Prostate gland (tissue), 2 donors: ENCODE measurements at regions not wholly inside any gene's neighbourhood (a gene's known extent, or its start where the extent isn't known, plus 50 kb on each side); places are given as distances from the start of the nearest gene placed in this dataset.
A peak's percentile ranks its signal among the peaks of the same experiment; 100 is the strongest.

Experiments used
- DNase-seq: peaks from one replicate; pipeline ENCODE4 v3.0.0-alpha.2; 2019; ENCODE audit warnings: low spot score
- H3K27ac ChIP-seq, 2 donors: fragments of 200-600 bp; sonication (generic); 2 replicates each; pipeline ENCODE4 v1.5.1; 2017 to 2019
- H3K27me3 ChIP-seq: fragments of 200-600 bp; sonication (generic); replicated peaks from 2 replicates; pipeline ENCODE4 v1.5.1; 2019; ENCODE audit not compliant: insufficient read depth
- H3K36me3 ChIP-seq, 2 donors: fragments of 200-600 bp; sonication (generic); 1 replicate in 1 of 2; 2 replicates in 1 of 2; pipeline versions ENCODE4 v1.5.1 to v1.8.1; 2017 to 2019
- H3K4me1 ChIP-seq: fragments of 200-600 bp; sonication (generic); replicated peaks from 2 replicates; pipeline ENCODE4 v1.5.1; 2019
- H3K4me3 ChIP-seq, 2 donors: fragments of 200-600 bp; sonication (generic); 2 replicates each; pipeline ENCODE4 v1.5.1; 2017 to 2019
- H3K9me3 ChIP-seq: fragments of 200-600 bp; sonication (generic); 2 replicates; pipeline ENCODE4 v1.5.1; 2017
- POLR2A ChIP-seq: fragments of 450-650 bp; IDR thresholded peaks from one replicate; pipeline ENCODE4 v1.6.1; 2016; ENCODE audit warnings: antibody characterized with exemption, mild to moderate bottlenecking
- POLR2AphosphoS5 ChIP-seq: sonication (generic); formaldehyde crosslinking; IDR thresholded peaks from one replicate; pipeline ENCODE4 v1.6.1; 2017; ENCODE audit warnings: antibody characterized with exemption
- WGBS: methylation state at CpG from one replicate; pipeline ENCODE4 v1.1.5; 2018; 5-methylcytosine and 5-hydroxymethylcytosine counted together
- intact Hi-C: fragments of 100-400 bp; cut with DNase I; formaldehyde crosslinking; loops from one replicate; pipeline ENCODE4 v1.14.2; 2022
- TF ChIP-seq, protein P1 (sequence below), 4 experiments: fragments of 200-600 bp in 2 of 4; fragments of 450-650 bp in 2 of 4; sonication (generic) in 2 of 4; IDR thresholded peaks; 1 replicate in 3 of 4; 2 replicates in 1 of 4; pipeline ENCODE4 v1.5.1; 2016 to 2019; ENCODE audit warnings: antibody characterized with exemption in 4 of 4, mild to moderate bottlenecking in 2 of 4, moderate library complexity in 2 of 4

DNA sequence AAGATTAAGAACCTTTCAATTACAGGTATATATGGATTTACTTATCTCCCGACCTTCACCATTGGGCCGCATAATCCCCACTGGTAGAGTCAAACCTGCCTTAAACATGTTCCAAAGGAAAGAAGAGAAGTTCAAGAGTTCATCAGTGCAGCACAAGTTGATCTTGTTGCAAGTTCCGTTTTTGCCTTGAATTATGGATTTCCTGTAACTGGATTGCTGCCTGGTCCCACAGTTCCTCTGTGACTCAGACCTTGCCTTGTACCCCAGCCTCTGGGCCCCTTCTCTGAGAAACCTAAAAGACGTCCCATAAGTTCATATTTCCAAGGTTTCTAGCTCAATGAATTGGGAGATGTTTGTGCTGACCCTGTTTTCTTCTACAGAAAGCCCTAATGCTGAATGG, 112.5 kb upstream of the THBS1 start:
- TF ChIP-seq POLR2AphosphoS5, result no peak
- TF ChIP-seq, protein P1, sequence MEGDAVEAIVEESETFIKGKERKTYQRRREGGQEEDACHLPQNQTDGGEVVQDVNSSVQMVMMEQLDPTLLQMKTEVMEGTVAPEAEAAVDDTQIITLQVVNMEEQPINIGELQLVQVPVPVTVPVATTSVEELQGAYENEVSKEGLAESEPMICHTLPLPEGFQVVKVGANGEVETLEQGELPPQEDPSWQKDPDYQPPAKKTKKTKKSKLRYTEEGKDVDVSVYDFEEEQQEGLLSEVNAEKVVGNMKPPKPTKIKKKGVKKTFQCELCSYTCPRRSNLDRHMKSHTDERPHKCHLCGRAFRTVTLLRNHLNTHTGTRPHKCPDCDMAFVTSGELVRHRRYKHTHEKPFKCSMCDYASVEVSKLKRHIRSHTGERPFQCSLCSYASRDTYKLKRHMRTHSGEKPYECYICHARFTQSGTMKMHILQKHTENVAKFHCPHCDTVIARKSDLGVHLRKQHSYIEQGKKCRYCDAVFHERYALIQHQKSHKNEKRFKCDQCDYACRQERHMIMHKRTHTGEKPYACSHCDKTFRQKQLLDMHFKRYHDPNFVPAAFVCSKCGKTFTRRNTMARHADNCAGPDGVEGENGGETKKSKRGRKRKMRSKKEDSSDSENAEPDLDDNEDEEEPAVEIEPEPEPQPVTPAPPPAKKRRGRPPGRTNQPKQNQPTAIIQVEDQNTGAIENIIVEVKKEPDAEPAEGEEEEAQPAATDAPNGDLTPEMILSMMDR (IDR thresholded peaks at IDR 0.05), result no peak
- TF ChIP-seq POLR2A, result no peak
- WGBS, result 84% methylated on average over 4 of the region's 4 CpGs
- intact Hi-C loops, result no loop called here
- Histone ChIP-seq H3K4me1 (no peaks in the 10 kb centered on the region), H3K4me3 (no peak overlapping the region), H3K9me3 (no peaks in the 10 kb centered on the region), H3K27ac (peak overlapping the region in 1 of 2 donors; percentile 2), H3K27me3 (no peaks in the 10 kb centered on the region), H3K36me3 (no peaks in the 10 kb centered on the region)
- DNase-seq, result no peak

DNA sequence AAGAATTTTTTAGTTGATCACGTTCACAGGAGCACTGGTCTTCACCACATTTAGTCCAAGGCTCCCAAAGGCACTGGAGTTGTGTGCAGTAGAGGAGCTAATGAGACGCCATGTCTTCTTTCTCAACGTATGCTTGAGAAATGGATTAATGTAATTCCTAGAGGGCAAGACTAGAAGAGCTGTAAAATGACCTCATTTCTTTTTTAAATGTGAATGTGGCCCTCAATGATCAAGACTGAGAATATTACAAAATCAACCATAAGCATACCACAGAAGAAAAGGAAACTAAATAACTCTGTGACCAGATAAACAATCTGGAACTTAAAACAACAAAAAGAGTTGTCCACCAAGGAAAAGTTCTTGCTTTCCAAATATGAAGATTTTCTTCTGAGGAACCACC, 112.1 kb upstream of the THBS1 start:
- Histone ChIP-seq H3K36me3 (no peaks in the 10 kb centered on the region), H3K27me3 (no peaks in the 10 kb centered on the region), H3K4me1 (no peaks in the 10 kb centered on the region), H3K27ac (peak overlapping the region in 1 of 2 donors; percentile 2), H3K4me3 (no peak overlapping the region), H3K9me3 (no peaks in the 10 kb centered on the region)
- no peak for DNase-seq
- 96% methylated on average over 3 of the region's 3 CpGs for WGBS
- intact Hi-C loops, result no loop called here
- TF ChIP-seq POLR2A, result no peak

DNA sequence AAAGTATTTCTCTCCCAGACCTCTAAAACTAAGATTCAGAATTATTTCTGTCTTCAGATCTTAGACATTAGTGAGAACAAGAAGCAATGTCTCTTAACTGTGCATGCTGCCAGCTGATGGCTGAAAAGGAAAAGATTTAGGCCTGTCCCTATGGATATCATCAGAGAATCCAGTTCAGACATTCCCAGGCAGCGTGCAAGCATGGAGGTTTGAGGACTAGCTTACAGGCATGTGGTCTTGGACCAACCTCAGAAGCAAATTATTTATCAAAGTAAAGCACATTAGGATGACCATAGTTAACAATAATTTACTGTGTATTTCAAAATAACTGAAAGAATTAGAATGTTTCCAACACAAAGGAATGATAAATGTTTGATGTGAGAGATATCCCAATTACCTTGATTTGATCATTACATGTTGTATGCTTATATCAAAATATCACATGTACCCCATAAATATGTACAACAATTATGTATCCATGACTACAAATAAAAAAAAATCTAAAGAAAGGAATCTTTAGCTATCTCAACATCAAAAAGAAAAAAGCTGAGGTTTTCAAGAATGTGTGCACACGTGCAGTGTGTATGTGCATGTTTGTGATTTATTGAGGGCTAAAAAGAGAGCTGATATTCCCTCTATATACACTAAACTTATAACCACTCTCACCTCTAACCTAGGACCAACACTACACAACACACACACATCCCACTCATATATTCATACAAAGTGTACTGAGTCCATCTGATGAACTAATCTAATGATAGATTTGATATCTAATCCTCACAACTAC, 108.9 kb upstream of the THBS1 start:
- TF ChIP-seq, protein P1 (IDR thresholded peaks at IDR 0.05), result no peak
- no peak for TF ChIP-seq POLR2A
- TF ChIP-seq POLR2AphosphoS5, result no peak
- intact Hi-C loops, result loop anchor here (2.0 kb wide), 1 partner anchor 15 kb away; no protein-coding TSS in a partner anchor
- no peaks in the 10 kb centered on the region for H3K9me3 ChIP-seq

DNA sequence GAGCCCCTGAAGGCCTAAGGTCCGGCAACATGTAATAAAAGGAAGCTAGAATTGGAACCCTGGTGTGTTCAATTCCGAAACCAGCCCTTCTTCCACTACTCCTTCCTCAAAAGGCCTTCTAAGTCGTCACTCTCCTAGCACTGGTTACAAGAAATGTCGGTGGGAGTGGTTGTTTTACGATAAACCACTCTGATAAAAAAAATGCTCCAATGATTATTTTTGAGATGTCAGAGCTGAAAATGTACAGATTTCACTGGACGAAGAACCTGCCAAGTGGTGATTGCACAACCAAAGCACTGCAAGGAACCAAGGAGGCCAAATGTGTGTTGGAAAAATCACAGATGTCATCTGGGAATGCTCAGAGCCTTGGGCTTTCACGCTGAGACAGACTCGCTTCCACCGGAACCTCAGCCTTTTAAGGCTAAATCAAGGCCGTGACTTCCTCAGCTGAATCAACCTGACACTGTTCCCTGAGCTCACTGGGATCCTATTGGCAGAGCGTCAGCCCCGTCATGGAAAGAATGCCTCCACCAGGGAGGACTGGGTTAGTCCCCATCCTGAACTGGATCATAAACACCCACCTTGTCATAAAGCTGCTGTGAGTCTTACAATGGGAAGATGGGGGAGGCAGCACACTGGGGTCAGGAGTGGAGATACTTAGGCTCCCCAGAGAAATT, 108.1 kb upstream of the THBS1 start:
- no peaks in the 10 kb centered on the region for H3K4me1 ChIP-seq
- DNase-seq, result no peak
- no peaks in the 10 kb centered on the region for H3K36me3 ChIP-seq
- TF ChIP-seq POLR2AphosphoS5, result peak; percentile 27
- no peak for TF ChIP-seq POLR2A
- TF ChIP-seq, protein P1 (IDR thresholded peaks at IDR 0.05), result no peak
- 54% methylated on average over 12 of the region's 12 CpGs for WGBS
- peak overlapping the region; percentile 46 to 48 for H3K27ac ChIP-seq
- no peaks in the 10 kb centered on the region for H3K27me3 ChIP-seq
- no peak overlapping the region for H3K4me3 ChIP-seq
- no peaks in the 10 kb centered on the region for H3K9me3 ChIP-seq
- intact Hi-C loops, result loop anchor here (2.0 kb wide), 1 partner anchor 14 kb away; no protein-coding TSS in a partner anchor

More for the DNA sequence above, 108.9 kb upstream of the THBS1 start:
- Histone ChIP-seq H3K27me3 (no peaks in the 10 kb centered on the region), H3K36me3 (no peaks in the 10 kb centered on the region), H3K4me3 (no peak overlapping the region), H3K27ac (peak overlapping the region; percentile 44 to 48), H3K4me1 (no peaks in the 10 kb centered on the region)
- DNase-seq, result no peak
- 83% methylated on average over 2 of the region's 2 CpGs for WGBS

DNA sequence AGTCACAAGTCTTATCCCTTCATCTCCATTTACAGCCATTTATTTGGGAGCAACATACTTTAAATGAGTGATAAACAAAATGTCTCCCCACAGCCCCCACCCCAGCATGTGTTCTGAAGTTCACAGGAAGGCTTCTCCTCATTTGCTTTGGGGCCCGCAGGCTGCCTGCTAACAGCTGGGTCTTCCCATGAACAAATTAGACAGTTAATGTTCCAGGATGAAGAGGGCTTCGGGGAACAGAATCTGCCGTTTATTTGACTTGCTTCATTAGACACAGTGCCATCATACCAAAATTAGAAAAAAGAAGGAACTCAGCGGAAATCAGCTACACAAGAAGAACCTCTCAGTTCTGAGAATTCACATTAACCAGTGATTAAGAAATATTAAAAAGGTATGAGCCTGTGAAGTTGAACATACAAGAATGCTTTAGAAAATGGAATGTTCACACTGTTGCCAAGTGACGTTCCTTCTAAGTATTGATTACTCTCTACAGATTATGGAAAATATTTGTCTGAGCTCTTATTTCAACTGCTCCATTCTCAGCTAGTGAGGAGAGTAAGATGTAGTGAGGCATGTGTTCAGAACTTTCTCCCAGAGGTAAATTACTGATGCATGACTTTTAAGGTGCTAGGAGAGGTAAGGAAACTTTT, 107.5 kb upstream of the THBS1 start:
- no peak overlapping the region for H3K4me3 ChIP-seq
- H3K9me3 ChIP-seq, result no peaks in the 10 kb centered on the region
- TF ChIP-seq POLR2AphosphoS5 (no peak), POLR2A (no peak)
- TF ChIP-seq, protein P1 (IDR thresholded peaks at IDR 0.05), result no peak
- H3K27ac ChIP-seq, result peak overlapping the region; percentile 46 to 48
- no peaks in the 10 kb centered on the region for H3K36me3 ChIP-seq
- intact Hi-C loops, result loop anchor here (2.0 kb wide), 1 partner anchor 13 kb away; no protein-coding TSS in a partner anchor
- DNase-seq, result no peak
- 65% methylated on average over 5 of the region's 5 CpGs for WGBS
- H3K27me3 ChIP-seq, result no peaks in the 10 kb centered on the region
- H3K4me1 ChIP-seq, result no peaks in the 10 kb centered on the region
